CD4-positive, alpha-beta T cell treated with Interleukin-10 for 1 hour (primary cell): ENCODE measurements at regions not wholly inside any gene's neighbourhood (a gene's known extent, or its start where the extent isn't known, plus 50 kb on each side); places are given as distances from the start of the nearest gene placed in this dataset.

Source experiments
- DNase-seq: peaks from one replicate; pipeline ENCODE4 v3.0.0-alpha.2; 2020

DNA sequence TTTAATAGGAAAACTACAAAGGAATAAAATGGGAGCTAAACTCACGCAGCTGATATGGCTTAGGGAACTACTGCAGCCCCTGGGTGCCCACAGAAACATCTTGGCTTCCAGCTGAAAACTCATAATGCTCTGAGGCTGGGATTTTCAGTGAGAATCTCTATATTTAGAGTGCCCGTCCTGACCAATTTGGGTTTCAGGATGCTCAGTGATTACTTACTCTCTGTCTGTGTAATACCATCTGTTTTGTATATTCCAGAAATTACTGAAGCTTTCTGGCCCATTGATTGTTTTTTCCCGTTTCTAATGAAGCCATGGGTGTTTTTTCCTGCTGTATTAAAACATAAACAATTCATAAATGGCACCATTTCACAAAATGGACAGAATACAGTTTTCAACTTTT, 50.6 kb upstream of the ZNF385D start:
- no peak for DNase-seq

DNA sequence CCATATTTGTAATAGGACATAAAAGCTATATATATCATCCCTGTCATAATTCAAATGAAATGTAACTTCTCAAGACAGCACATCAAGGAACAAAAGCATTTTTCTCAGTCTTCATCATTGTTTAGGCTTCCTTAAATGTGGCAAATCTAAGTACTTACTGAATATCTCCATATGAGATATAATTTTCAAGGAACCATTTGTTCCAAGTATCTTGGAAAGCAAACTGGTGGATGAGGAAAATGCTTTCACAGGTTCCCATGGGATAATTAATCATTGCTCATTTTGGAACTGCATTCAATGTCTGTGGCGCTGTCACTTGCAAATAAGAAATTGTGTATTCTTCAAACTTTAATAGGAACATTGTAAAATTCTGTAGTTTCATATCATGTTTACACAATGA, 52.6 kb upstream of the ZNF385D start:
- DNase-seq, result no peak

- DNase-seq, result no peak
These were observed 53.3 kb upstream of the ZNF385D start for GRCh38 chr3:21804330-21804729.

GRCh38 chr3:21806733-21807132, 55.7 kb upstream of the ZNF385D start:
- no peak for DNase-seq

- no peak for DNase-seq
These were observed 74.7 kb upstream of the ZNF385D start for GRCh38 chr3:21825684-21826083.

- DNase-seq, result no peak
These were observed 75.4 kb upstream of the ZNF385D start for GRCh38 chr3:21826416-21826815.

GRCh38 chr3:21830541-21830940, 79.5 kb upstream of the ZNF385D start:
- no peak for DNase-seq

DNA sequence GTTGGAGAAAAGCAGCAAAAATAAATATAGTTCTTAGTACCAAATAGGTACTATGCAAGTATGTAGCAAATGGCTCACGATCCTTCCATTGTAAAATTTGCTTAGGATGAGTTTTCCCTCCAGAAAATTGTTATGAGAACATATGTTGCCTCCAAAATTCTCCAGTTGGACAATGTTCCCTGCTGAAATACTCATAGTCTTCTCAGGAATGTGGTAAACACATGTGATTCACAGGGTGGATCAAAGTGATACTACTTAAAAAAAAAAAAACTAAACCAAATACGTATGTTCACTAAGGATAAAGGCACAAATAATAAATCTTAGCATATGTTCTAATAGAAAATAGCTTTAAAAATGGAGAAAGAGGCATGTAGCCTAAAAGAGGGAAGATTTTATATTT, 84.3 kb upstream of the ZNF385D start:
- no peak for DNase-seq

- DNase-seq, result no peak
These were observed 85.2 kb upstream of the ZNF385D start for GRCh38 chr3:21836227-21836626.

- no peak for DNase-seq
These were observed 88.2 kb upstream of the ZNF385D start for GRCh38 chr3:21839176-21839575.

- DNase-seq, result no peak
These were observed 88.6 kb upstream of the ZNF385D start for GRCh38 chr3:21839592-21839991.

DNA sequence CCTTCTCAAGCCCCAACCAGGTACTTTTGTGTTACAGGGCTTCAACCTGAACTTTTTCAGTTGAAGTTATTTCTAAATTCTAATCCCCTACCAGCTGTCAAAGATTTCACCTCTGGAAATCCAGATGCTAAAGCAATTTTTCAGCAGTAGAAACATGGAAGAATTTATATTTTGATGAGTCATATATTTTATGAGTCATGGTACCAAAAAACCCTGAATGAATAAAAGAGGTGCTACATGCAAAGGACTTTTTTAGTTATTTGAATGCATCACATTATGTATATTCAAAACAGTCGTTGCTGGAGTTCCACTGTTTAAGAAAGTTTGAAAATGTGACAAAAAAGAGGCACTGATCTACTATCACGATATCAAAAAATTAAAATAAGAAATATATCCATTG, 96.0 kb upstream of the ZNF385D start:
- no peak for DNase-seq

DNA sequence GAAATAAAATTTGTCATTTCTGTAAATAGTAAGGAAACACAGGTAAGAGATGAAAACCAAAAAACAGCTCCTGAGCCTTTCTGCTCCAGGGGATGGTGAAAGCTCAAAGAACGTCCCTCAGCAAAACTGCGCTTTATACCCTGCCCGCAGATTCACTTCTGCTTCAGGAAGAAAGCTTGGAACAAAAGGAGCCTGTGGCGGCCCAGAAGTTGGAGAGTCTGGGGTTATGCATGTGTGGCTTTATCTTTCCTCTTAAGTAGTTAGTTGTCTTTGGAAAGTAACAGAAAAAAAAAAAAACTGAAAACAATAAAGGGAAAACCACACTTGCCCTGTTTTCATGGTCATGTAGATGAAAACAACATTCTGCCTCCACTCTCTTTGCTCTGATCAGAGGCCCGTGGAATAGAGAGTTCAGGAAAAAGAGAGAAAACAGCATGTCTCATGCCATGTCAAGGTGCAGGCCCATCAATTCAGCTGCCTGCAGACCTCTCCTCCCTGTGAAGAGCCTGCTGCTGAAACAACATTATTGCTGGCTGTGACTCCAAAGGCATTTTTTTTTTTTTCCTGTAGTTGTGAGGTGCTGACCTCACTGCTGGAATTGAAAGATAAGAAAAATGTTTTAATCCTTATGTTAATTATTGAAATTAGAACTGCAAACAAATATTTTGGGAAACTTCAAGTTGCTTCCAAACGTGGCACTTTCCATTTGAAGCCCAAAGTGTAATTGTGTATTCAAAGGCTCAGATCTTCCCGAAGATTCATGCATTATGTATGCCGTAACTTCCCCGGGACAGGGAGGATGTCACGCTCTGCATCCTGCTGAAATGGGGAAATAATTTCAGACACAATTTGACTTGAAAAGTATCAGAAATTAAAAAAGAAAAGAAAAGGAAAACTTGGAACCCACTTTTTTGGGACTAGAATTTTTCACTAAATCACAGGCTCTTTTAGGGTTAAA, 108.4 kb upstream of the ZNF385D start:
- DNase-seq, result no peak

GRCh38 chr3:21860082-21860475, 109.1 kb upstream of the ZNF385D start:
- DNase-seq, result no peak

DNA sequence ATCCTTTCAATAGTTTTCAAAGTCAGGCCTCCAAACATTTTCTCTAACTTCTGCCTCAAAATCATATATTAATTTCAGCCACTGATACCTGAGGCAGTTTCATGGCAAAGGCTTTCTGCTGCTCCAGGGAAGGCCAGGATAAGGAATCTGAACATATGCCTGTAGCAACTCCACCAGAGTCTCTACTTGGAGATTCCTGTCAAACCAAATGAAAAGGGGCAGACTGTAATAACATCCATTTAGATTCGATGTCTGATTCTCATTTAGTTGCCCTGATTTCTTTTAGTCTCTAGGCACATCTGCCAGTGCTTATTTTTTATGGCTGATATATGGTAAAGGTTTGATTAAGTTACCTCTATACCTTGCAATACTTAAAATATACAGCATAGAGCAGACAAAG, 109.6 kb upstream of the ZNF385D start:
- DNase-seq, result no peak

GRCh38 chr3:21876782-21877181, 125.8 kb upstream of the ZNF385D start:
- no peak for DNase-seq

DNA sequence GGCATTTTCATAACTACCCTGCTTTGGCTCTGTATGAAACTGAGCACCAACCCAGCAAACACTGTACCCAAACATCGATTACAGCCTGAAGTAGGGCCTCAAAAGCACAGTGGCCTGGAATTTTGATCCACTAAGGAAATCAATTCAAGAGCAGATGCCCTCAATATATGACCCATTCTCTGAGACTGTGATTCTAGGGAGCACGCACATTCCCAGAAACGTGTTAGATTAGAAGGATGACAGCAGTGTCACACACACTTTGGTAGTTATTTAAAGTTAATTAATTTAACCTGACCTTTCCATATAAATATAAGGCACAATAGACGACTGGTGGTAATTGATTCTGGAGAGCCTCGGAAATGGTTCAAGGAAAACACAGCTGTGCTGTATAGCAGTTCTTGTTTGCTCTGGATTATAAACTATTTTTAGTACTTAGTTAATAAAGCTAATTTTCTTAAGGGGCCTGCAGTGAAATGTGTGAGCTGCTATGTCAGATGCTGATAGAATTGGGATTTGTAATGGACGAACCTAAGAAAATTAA, 126.3 kb upstream of the ZNF385D start:
- no peak for DNase-seq

DNA sequence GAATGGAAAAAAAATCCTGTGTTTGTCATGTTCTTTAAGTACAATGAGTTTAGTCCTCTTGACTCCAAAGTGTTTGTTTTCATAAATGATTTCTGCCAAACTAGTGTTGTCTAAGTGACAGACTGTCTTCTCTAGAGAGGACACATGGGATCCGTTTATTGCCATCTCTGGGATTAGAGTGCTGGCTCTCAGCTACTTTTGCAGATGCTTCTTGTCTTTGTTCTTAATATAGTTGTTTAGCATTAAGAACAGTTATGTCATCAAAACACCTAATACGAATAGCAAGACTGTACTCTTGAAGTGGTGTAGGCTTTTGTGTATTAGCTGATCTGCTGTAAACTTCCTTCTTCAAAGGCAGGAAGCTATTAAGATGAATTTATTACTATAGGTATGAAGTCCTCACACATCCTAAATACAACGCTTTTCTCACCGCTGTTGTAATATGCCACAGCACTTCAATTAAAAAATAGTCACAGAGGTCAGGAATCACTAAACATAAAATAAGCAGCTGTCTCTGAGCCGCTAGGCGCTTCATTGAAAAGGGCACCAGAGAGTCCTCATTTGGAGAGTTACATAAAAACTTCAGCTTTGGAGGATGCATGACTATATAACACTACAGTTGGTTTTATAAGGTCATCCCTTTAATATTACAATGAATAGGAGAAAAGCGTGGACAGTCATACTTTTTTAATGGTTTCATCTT, 128.3 kb upstream of the ZNF385D start:
- no peak for DNase-seq

DNA sequence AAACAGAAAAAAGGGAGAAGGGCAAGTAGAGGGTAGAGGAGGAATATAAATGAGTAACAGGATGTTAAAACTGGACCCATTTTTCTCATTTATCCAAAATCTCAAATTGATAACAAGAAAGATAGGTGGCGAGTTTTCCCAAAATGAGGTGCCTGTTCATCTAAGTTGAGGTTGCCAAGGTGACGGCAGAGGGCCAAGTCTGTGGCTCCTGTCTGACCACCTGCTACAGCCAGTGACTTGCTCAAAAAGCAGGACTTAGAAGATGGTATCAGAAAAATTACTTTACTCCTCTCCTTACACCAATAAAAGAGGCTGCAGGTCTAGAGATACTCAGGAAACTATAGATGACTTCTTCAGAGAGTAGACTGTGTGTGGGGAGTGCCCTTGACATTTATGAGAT, 137.6 kb upstream of the ZNF385D start:
- no peak for DNase-seq

- no peak for DNase-seq
These were observed 138.2 kb upstream of the ZNF385D start for GRCh38 chr3:21889166-21889565.

GRCh38 chr3:21892104-21892503, 141.1 kb upstream of the ZNF385D start:
- no peak for DNase-seq

DNA sequence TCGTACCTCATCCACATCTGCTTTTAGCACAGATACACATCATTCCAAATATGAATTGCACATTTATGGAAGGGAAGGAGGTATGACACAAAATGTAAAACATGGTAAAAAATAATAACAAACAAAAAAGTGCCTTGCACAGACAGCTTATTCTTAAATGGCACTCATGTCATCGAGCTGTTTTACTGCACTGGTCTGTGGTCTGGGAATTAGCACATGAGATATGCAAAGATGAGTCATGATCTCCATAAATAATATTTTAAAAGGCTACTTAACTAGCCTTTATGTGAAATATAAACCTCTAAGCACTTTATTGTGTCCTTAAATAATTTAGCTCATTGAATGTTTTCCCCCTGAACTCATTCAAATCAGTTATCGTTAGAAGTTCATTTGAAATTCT, 142.2 kb upstream of the ZNF385D start:
- no peak for DNase-seq

DNA sequence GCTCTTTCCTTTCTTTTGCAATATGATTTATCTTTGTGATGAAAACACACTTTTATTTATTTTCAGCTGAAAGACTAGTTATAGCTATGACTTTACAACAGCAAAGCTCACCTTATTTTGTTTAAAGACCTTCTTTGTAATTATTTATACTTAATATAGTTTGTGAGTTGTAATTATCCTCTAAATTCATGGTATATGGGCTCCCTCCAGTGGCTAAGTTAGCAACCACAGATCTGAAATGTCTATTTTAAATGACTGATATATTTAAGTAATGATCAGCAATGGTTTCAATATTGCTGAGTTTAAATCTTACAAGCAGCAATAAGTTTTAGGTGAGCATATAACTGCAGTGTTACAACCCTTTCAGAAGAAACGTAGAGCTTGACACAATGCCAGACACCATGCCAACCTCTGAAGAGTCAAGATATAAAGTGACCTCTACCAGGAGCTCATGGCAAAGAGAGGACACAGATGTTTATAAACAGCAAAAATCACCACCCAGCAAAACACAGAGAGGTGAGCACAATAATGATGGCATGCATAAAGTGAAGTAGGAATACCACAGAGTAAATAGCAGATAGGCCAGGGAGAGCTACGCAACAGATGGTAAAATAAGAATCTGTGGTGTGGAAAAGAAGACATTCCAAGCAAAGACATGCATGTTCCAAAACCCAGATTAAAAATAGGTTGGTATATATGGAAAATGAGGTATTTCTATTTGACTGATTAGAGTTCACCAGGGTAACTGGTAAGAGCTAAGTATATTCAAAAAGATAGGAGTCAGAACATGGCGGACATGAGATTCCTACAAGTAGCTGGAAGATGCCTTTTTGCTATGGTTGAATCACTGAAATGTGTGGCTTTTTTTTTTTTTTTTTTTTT, 143.7 kb upstream of the ZNF385D start:
- no peak for DNase-seq
